GM03348 (cell line): ENCODE measurements at regions not wholly inside any gene's neighbourhood (a gene's known extent, or its start where the extent isn't known, plus 50 kb on each side); places are given as distances from the start of the nearest gene placed in this dataset.
A peak's percentile ranks its signal among the peaks of the same experiment; 100 is the strongest.

Source experiments
- DNase-seq: peaks from one replicate; pipeline ENCODE4 v3.0.0; 2012; ENCODE audit warnings: low spot score

- DNase-seq = no peak
Observed at GRCh38 chr4:74613266-74613665, 168.3 kb downstream of the AREG start.

- DNase-seq = no peak
Observed at GRCh38 chr4:74615411-74615810, 170.5 kb downstream of the AREG start.

GRCh38 chr4:74618166-74618565 is 173.2 kb downstream of the AREG start:
- no peak for DNase-seq

- DNase-seq = peak; percentile 8
Observed at GRCh38 chr4:74618659-74619058, 173.7 kb downstream of the AREG start.

- no peak for DNase-seq
Observed at GRCh38 chr4:74619931-74620702, 174.2 kb downstream of the BTC start.

GRCh38 chr4:74621616-74622015 is 172.7 kb downstream of the BTC start:
- DNase-seq = no peak

- no peak for DNase-seq
Observed at GRCh38 chr4:74623041-74623440, 171.3 kb downstream of the BTC start.

- peak; percentile 57 for DNase-seq
Observed at GRCh38 chr4:74624351-74625151, 169.8 kb downstream of the BTC start.

- DNase-seq = no peak
Observed at GRCh38 chr4:74625981-74626380, 168.3 kb downstream of the BTC start.

GRCh38 chr4:74627093-74627492 is 167.2 kb downstream of the BTC start:
- DNase-seq = no peak

- no peak for DNase-seq
Observed at GRCh38 chr4:74627504-74627903, 166.8 kb downstream of the BTC start.

GRCh38 chr4:74628852-74629620 is 165.3 kb downstream of the BTC start:
- DNase-seq = no peak

- DNase-seq = no peak
Observed at GRCh38 chr4:74630551-74630950, 163.8 kb downstream of the BTC start.

- DNase-seq = no peak
Observed at GRCh38 chr4:74631338-74631737, 163.0 kb downstream of the BTC start.

- DNase-seq = no peak
Observed at GRCh38 chr4:74631988-74632387, 162.3 kb downstream of the BTC start.

GRCh38 chr4:74632634-74633033 is 161.7 kb downstream of the BTC start:
- DNase-seq = peak; percentile 48

GRCh38 chr4:74635074-74635473 is 159.2 kb downstream of the BTC start:
- no peak for DNase-seq

GRCh38 chr4:74635490-74636123 is 158.7 kb downstream of the BTC start:
- no peak for DNase-seq

- no peak for DNase-seq
Observed at GRCh38 chr4:74638001-74638400, 156.3 kb downstream of the BTC start.

GRCh38 chr4:74638689-74639088 is 155.6 kb downstream of the BTC start:
- DNase-seq = no peak

GRCh38 chr4:74640111-74640903 is 154.0 kb downstream of the BTC start:
- peak; percentile 32 for DNase-seq
